HEK293 (cell line): ENCODE measurements at regions not wholly inside any gene's neighbourhood (a gene's known extent, or its start where the extent isn't known, plus 50 kb on each side); places are given as distances from the start of the nearest gene placed in this dataset.

Experiments
- BCL11A ChIP-seq: fragments of 450-650 bp; formaldehyde crosslinking; IDR thresholded peaks from 2 replicates; pipeline ENCODE4 v1.5.1; 2016; ENCODE audit warnings: low read depth, missing biosample characterization, missing genetic modification characterization
- SP2 ChIP-seq: fragments of 450-650 bp; formaldehyde crosslinking; IDR thresholded peaks from 2 replicates; pipeline ENCODE4 v1.5.1; 2016; ENCODE audit warnings: missing biosample characterization, missing genetic modification characterization
- TF ChIP-seq, protein P1 (sequence below): fragments of 450-650 bp; formaldehyde crosslinking; IDR thresholded peaks from 2 replicates; pipeline ENCODE4 v1.5.1; 2016; ENCODE audit warnings: missing biosample characterization, missing genetic modification characterization

GRCh38 chr2:54392555-54393324 lies 63.4 kb upstream of the SPTBN1 start:
- TF ChIP-seq, protein P1, sequence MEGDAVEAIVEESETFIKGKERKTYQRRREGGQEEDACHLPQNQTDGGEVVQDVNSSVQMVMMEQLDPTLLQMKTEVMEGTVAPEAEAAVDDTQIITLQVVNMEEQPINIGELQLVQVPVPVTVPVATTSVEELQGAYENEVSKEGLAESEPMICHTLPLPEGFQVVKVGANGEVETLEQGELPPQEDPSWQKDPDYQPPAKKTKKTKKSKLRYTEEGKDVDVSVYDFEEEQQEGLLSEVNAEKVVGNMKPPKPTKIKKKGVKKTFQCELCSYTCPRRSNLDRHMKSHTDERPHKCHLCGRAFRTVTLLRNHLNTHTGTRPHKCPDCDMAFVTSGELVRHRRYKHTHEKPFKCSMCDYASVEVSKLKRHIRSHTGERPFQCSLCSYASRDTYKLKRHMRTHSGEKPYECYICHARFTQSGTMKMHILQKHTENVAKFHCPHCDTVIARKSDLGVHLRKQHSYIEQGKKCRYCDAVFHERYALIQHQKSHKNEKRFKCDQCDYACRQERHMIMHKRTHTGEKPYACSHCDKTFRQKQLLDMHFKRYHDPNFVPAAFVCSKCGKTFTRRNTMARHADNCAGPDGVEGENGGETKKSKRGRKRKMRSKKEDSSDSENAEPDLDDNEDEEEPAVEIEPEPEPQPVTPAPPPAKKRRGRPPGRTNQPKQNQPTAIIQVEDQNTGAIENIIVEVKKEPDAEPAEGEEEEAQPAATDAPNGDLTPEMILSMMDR (tag by site-specific recombination): no peak
- TF ChIP-seq SP2 (tag by site-specific recombination) (no peak), BCL11A (tag by site-specific recombination) (no peak)
